Heart left ventricle (tissue), 13 donors: ENCODE measurements at regions not wholly inside any gene's neighbourhood (a gene's known extent, or its start where the extent isn't known, plus 50 kb on each side); places are given as distances from the start of the nearest gene placed in this dataset.

Source experiments
- POLR2A ChIP-seq, 2 donors: fragments of 450-650 bp; IDR thresholded peaks; one replicate each; pipeline ENCODE4 v1.6.1; 2017; ENCODE audit warnings: antibody characterized with exemption in 2 of 2, mild to moderate bottlenecking in 2 of 2, moderate library complexity in 2 of 2
- TF ChIP-seq, protein P1 (sequence below), 12 donors: fragments of 200-600 bp; sonication (generic) in 4 of 12; IDR thresholded peaks; one replicate each; pipeline versions ENCODE4 v1.5.0 to v1.8.0; 2018 to 2022; ENCODE audit warnings: antibody characterized with exemption in 12 of 12, mild to moderate bottlenecking in 5 of 12
- donor health status: ischemic (EF 13 %, LVEDD 7.1; RV severe dilation, severe dysfunction).
- donor health status: DM: no; HTN: yes; CAD: no.
- donor health status: DM: no; HTN: no; CAD: no.
- donor health status: ischemic (EF 25% LVEDD 6.9; RV normal size, moderate dysfunction).
- donor health status: ischemic (EF 25% LVEDD 5.7; RV mildly dilated, moderate dysfunction).
- donor health status: ischemic (EF 35%, LVEDD 5.7; RV mildly dilated, moderate dysfunction).
- donor health status: nonischemic (EF 11% LVEDD 7.7; RV severe dilation, severe dysfunction).
- donor health status: DM: yes; HTN: yes; CAD: no.
- donor health status: PGD.
- donor health status: ischemic (EF 29% LVEDD 5.4; RV normal size, mild dysfunction).
- donor health status: nonischemic (EF 23%, LVEDD 6.1; RV moderate dilation, normal function).

DNA sequence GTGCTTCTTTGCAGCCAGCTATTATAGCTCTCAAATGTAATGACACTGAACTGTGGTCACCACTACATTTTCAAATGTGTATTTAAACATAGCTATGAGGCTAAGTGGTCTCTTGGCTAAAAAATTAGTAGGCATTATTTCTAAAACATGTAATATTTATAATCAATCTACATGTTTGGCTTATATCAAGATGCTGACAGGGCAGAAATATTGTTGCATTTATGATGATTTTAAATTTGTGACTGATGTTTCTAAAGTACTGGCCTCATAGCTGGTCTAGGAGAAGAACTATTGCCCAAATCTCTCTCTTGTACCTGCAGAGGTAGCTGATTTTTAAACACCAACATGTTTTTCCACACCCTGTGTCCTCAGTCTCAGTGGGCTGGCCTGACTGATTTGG is 298.2 kb downstream of the PAX1 start:
- TF ChIP-seq, protein P1, sequence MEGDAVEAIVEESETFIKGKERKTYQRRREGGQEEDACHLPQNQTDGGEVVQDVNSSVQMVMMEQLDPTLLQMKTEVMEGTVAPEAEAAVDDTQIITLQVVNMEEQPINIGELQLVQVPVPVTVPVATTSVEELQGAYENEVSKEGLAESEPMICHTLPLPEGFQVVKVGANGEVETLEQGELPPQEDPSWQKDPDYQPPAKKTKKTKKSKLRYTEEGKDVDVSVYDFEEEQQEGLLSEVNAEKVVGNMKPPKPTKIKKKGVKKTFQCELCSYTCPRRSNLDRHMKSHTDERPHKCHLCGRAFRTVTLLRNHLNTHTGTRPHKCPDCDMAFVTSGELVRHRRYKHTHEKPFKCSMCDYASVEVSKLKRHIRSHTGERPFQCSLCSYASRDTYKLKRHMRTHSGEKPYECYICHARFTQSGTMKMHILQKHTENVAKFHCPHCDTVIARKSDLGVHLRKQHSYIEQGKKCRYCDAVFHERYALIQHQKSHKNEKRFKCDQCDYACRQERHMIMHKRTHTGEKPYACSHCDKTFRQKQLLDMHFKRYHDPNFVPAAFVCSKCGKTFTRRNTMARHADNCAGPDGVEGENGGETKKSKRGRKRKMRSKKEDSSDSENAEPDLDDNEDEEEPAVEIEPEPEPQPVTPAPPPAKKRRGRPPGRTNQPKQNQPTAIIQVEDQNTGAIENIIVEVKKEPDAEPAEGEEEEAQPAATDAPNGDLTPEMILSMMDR (IDR thresholded peaks at IDR 0.05): no peak
- no peak for TF ChIP-seq POLR2A (IDR thresholded peaks at IDR 0.05)
